Panc1 (cell line): ENCODE measurements at regions not wholly inside any gene's neighbourhood (a gene's known extent, or its start where the extent isn't known, plus 50 kb on each side); places are given as distances from the start of the nearest gene placed in this dataset.

Experiments
- CTCF ChIP-seq: fragments of 450-650 bp; IDR thresholded peaks from 2 replicates; pipeline ENCODE4 v1.5.1; 2017; ENCODE audit warnings: mild to moderate bottlenecking
- POLR2AphosphoS5 ChIP-seq: IDR thresholded peaks from 2 replicates; pipeline ENCODE4 v1.6.1; 2012; ENCODE audit warnings: mild to moderate bottlenecking, low read depth, low read length, moderate library complexity
- REST ChIP-seq, 2 experiments: IDR thresholded peaks; 2 replicates each; pipeline ENCODE4 v1.6.1; 2011 to 2012; ENCODE audit warnings: low read depth in 2 of 2, control low read depth in 1 of 2, low read length in 1 of 2, mild to moderate bottlenecking in 1 of 2, moderate library complexity in 1 of 2; ENCODE audit not compliant: insufficient read depth in 1 of 2
- SIN3A ChIP-seq: IDR thresholded peaks from 2 replicates; pipeline ENCODE4 v1.6.1; 2012; ENCODE audit warnings: low read depth, mild to moderate bottlenecking, low read length, moderate library complexity, borderline replicate concordance; ENCODE audit not compliant: insufficient read depth
- TCF7L2 ChIP-seq: IDR thresholded peaks from 2 replicates; pipeline ENCODE4 v1.6.1; 2011; ENCODE audit warnings: mild to moderate bottlenecking, low read depth, low read length, inconsistent platforms

DNA sequence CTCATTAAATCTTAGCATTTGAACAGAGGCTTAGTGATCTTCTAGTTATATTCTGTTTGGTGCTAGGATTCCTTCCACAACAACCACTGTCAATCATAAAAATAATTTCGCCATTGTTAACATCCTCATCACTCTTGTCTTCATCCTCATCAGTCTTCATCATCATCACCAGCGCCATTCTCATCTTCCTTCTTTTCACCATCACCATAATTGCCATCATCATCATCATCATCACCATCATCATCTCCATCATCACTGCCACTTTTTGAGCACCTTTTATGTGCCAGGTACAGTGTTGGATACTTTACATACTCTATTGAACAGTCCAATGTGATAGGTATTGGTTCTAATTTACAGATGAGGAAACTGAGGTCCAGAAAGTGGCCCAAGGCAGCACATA, 245.7 kb downstream of the PTPRU start:
- no peak for TF ChIP-seq CTCF
- no peak for TF ChIP-seq POLR2AphosphoS5
- no peak for TF ChIP-seq SIN3A
- no peak for TF ChIP-seq REST (IDR thresholded peaks at IDR 0.05; ENCODE audit: insufficient read depth in 1 of 2, low read depth in 2 of 2, low read length in 1 of 2)
- TF ChIP-seq TCF7L2 = no peak
